Stomach (tissue), 4 donors: ENCODE measurements at regions not wholly inside any gene's neighbourhood (a gene's known extent, or its start where the extent isn't known, plus 50 kb on each side); places are given as distances from the start of the nearest gene placed in this dataset.

ENCODE experiments used
- EP300 ChIP-seq: sonication (generic); formaldehyde crosslinking; IDR thresholded peaks from one replicate; pipeline ENCODE4 v1.6.1; 2017; ENCODE audit warnings: antibody characterized with exemption
- POLR2A ChIP-seq, 4 donors: fragments of 450-650 bp; IDR thresholded peaks; one replicate each; pipeline ENCODE4 v1.6.1; 2016; ENCODE audit warnings: antibody characterized with exemption in 4 of 4, control low read depth in 2 of 4, mild to moderate bottlenecking in 1 of 4, moderate library complexity in 1 of 4
- TF ChIP-seq, protein P1 (sequence below), 7 experiments: fragments of 450-650 bp in 4 of 7; fragments of 200-600 bp in 3 of 7; sonication (generic) in 3 of 7; IDR thresholded peaks; one replicate each; pipeline ENCODE4 v1.5.1; 2016 to 2019; ENCODE audit warnings: antibody characterized with exemption in 7 of 7, control low read depth in 2 of 7, mild to moderate bottlenecking in 1 of 7

GRCh38 chr20:19098117-19098516, 114.3 kb upstream of the SLC24A3 start:
- TF ChIP-seq POLR2A (IDR thresholded peaks at IDR 0.05): no peak
- TF ChIP-seq, protein P1, sequence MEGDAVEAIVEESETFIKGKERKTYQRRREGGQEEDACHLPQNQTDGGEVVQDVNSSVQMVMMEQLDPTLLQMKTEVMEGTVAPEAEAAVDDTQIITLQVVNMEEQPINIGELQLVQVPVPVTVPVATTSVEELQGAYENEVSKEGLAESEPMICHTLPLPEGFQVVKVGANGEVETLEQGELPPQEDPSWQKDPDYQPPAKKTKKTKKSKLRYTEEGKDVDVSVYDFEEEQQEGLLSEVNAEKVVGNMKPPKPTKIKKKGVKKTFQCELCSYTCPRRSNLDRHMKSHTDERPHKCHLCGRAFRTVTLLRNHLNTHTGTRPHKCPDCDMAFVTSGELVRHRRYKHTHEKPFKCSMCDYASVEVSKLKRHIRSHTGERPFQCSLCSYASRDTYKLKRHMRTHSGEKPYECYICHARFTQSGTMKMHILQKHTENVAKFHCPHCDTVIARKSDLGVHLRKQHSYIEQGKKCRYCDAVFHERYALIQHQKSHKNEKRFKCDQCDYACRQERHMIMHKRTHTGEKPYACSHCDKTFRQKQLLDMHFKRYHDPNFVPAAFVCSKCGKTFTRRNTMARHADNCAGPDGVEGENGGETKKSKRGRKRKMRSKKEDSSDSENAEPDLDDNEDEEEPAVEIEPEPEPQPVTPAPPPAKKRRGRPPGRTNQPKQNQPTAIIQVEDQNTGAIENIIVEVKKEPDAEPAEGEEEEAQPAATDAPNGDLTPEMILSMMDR (IDR thresholded peaks at IDR 0.05): no peak
- TF ChIP-seq EP300: no peak
